Esophagus (tissue), 2 donors: ENCODE measurements at regions not wholly inside any gene's neighbourhood (a gene's known extent, or its start where the extent isn't known, plus 50 kb on each side); places are given as distances from the start of the nearest gene placed in this dataset.

Source experiments
- H3K27ac ChIP-seq, 2 donors: one replicate each; pipeline ENCODE4 v1.5.1; 2013; ENCODE audit warnings: low read depth in 2 of 2, mild to moderate bottlenecking in 2 of 2, inconsistent platforms in 1 of 2, low read length in 1 of 2, moderate library complexity in 1 of 2
- H3K27me3 ChIP-seq, 2 donors: one replicate each; pipeline ENCODE4 v1.6.1; 2013; ENCODE audit warnings: low read length in 2 of 2, control low read depth in 1 of 2, mild to moderate bottlenecking in 1 of 2; ENCODE audit not compliant: insufficient read depth in 2 of 2, control insufficient read depth in 1 of 2
- H3K36me3 ChIP-seq, 2 donors: one replicate each; pipeline ENCODE4 v1.6.1; 2013; ENCODE audit warnings: low read length in 1 of 2; ENCODE audit not compliant: control insufficient read depth in 2 of 2, insufficient read depth in 2 of 2
- H3K4me1 ChIP-seq, 2 donors: one replicate each; pipeline ENCODE4 v1.6.1; 2013; ENCODE audit warnings: low read length in 1 of 2; ENCODE audit not compliant: control insufficient read depth in 2 of 2, insufficient read depth in 2 of 2
- H3K4me3 ChIP-seq, 2 donors: one replicate each; pipeline ENCODE4 v1.5.1; 2013; ENCODE audit warnings: low read length in 2 of 2, mild to moderate bottlenecking in 2 of 2, low read depth in 1 of 2, moderate library complexity in 1 of 2
- H3K9me3 ChIP-seq, 2 donors: one replicate each; pipeline ENCODE4 v1.6.1; 2013; ENCODE audit warnings: mild to moderate bottlenecking in 2 of 2, low read depth in 1 of 2, low read length in 1 of 2, moderate library complexity in 1 of 2; ENCODE audit not compliant: control insufficient read depth in 2 of 2, insufficient read depth in 1 of 2
- WGBS, 2 donors: extraction: QIAGEN DNeasy Blood & Tissue Kit; methylation state at CpG; one replicate each; pipeline ENCODE4 v1.1.7; 2013; 5-methylcytosine and 5-hydroxymethylcytosine counted together
- donor health status: healthy with polysubstance abuse.
- donor health status: Bipolar disorder and iron deficiency.

- H3K27me3 ChIP-seq = peaks cover 0 to 2% of the 10 kb centered on the region in 2 donors
- peaks cover 0 to 7% of the 10 kb centered on the region in 2 donors for H3K4me1 ChIP-seq
- H3K27ac ChIP-seq = peak overlapping the region in 1 of 2 donors; percentile 54
- no peaks in the 10 kb centered on the region for H3K36me3 ChIP-seq
- no peaks in the 10 kb centered on the region for H3K9me3 ChIP-seq
- 40 to 58% methylated on average over 14 of the region's 14 CpGs for WGBS, 2 donors
- H3K4me3 ChIP-seq = no peak overlapping the region
Observed at GRCh38 chr1:22296701-22297591, 154.0 kb upstream of the WNT4 start.

GRCh38 chr1:22297999-22298398, 153.7 kb upstream of the ZBTB40 start:
- H3K36me3 ChIP-seq = no peaks in the 10 kb centered on the region
- no peaks in the 10 kb centered on the region for H3K9me3 ChIP-seq
- no peak overlapping the region for H3K4me3 ChIP-seq
- H3K27me3 ChIP-seq = peaks cover 0 to 2% of the 10 kb centered on the region in 2 donors
- peaks cover 0 to 7% of the 10 kb centered on the region in 2 donors for H3K4me1 ChIP-seq
- no peak overlapping the region for H3K27ac ChIP-seq
- 73 to 86% methylated on average over 1 of the region's 1 CpG for WGBS, 2 donors

DNA sequence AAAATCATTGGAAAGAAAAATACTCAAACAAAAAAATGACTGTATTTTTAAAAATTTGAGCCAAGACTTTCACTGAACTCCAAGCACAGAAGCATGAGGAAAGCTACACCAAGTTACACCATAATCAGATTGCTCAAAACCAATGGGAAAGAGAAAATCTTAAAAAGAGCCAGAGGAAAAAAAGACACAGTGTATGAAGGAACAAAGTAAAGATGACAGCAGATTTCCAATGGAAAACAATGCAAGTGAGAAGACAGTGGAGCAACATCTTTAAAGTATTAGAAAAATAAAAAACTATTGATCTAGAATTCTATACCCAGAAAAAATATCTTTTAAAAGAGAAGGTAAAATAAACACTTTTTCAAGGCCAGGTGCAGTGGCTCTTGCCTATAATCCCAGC, 147.8 kb upstream of the ZBTB40 start:
- Histone ChIP-seq H3K9me3 (no peaks in the 10 kb centered on the region), H3K4me1 (no peaks in the 10 kb centered on the region), H3K36me3 (no peaks in the 10 kb centered on the region), H3K27ac (no peak overlapping the region), H3K4me3 (no peak overlapping the region), H3K27me3 (peaks cover 0 to 2% of the 10 kb centered on the region in 2 donors)

- no peak overlapping the region for H3K27ac ChIP-seq
- no peaks in the 10 kb centered on the region for H3K27me3 ChIP-seq
- H3K4me1 ChIP-seq = no peaks in the 10 kb centered on the region
- H3K9me3 ChIP-seq = no peaks in the 10 kb centered on the region
- 89 to 94% methylated on average over 2 of the region's 2 CpGs for WGBS, 2 donors
- H3K36me3 ChIP-seq = no peaks in the 10 kb centered on the region
- no peak overlapping the region for H3K4me3 ChIP-seq
Observed at GRCh38 chr1:22309572-22309971, 142.1 kb upstream of the ZBTB40 start.

GRCh38 chr1:22311461-22311860, 140.2 kb upstream of the ZBTB40 start:
- Histone ChIP-seq H3K27ac (no peak overlapping the region), H3K4me1 (no peaks in the 10 kb centered on the region), H3K4me3 (no peak overlapping the region), H3K9me3 (no peaks in the 10 kb centered on the region), H3K36me3 (no peaks in the 10 kb centered on the region), H3K27me3 (no peaks in the 10 kb centered on the region)
- 88 to 93% methylated on average over 6 of the region's 6 CpGs for WGBS, 2 donors

DNA sequence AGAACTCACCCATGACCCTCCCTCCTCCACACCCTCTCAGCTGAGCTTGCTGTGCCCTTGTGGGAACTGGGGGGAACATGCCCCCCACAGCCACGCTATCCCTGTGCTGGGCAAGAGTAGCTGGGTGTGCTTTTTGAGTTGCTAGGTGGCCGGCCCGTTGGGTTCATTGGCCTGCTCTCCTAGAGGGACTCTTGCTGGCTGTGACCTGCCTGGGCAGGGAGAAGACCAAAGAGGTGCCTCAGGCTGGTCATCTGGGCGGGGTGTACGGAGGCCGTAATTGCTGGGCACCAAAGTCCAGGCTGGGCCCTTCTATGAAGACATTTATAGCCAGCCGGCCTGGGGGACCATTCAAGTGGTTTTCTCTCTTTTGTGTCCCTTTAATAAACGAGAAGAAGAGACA, 138.3 kb upstream of the ZBTB40 start:
- Histone ChIP-seq H3K27me3 (no peaks in the 10 kb centered on the region), H3K36me3 (no peaks in the 10 kb centered on the region), H3K27ac (no peak overlapping the region), H3K4me1 (no peaks in the 10 kb centered on the region), H3K4me3 (no peak overlapping the region), H3K9me3 (no peaks in the 10 kb centered on the region)
- 86 to 88% methylated on average over 8 of the region's 8 CpGs for WGBS, 2 donors

- Histone ChIP-seq H3K36me3 (no peaks in the 10 kb centered on the region), H3K27ac (no peak overlapping the region), H3K9me3 (no peaks in the 10 kb centered on the region), H3K4me3 (no peak overlapping the region), H3K27me3 (no peaks in the 10 kb centered on the region), H3K4me1 (no peaks in the 10 kb centered on the region)
- 90 to 93% methylated on average over 11 of the region's 11 CpGs for WGBS, 2 donors
Observed at GRCh38 chr1:22314706-22315105, 136.9 kb upstream of the ZBTB40 start.

DNA sequence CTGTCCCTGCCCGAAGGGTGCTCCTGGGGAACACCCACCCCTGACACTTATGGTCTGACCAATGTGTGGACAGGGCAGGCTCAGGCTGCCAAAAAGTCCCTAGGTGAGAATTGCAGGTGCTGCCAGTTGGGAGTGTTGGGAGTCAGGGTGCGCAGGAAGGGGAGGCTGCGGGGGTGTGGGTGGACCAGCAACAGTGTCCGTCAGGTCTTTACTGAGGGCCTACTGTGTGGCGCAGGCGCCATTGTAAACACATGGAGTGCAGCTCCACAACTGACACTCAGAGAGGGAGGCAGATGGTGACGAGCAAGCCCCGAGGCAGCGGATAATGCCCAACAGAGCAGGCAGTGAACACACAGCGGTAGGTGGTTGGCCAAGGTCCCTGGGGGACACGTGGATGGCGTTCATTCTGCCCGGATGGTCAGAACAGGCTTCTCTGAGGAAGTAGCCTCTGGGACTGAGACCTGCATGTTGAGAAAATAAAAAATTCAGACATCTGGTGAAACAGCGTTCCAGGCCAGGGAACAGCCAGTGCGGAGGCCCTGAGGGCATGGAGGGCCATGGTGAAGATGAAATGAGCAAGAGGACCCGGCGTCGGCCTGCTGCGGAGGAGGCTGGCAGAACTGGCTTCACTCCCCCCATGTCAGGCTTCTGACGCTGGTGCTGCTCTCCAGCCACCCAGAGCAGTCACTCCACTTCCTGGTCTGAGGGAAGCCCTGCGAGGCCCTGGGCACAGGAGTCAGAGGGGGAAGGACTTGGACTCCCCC, 136.2 kb upstream of the ZBTB40 start:
- 82% methylated on average over 21 of the region's 21 CpGs for WGBS, 2 donors
- H3K9me3 ChIP-seq = no peaks in the 10 kb centered on the region
- H3K27ac ChIP-seq = no peak overlapping the region
- H3K36me3 ChIP-seq = no peaks in the 10 kb centered on the region
- H3K4me3 ChIP-seq = no peak overlapping the region
- H3K4me1 ChIP-seq = no peaks in the 10 kb centered on the region
- H3K27me3 ChIP-seq = no peaks in the 10 kb centered on the region

DNA sequence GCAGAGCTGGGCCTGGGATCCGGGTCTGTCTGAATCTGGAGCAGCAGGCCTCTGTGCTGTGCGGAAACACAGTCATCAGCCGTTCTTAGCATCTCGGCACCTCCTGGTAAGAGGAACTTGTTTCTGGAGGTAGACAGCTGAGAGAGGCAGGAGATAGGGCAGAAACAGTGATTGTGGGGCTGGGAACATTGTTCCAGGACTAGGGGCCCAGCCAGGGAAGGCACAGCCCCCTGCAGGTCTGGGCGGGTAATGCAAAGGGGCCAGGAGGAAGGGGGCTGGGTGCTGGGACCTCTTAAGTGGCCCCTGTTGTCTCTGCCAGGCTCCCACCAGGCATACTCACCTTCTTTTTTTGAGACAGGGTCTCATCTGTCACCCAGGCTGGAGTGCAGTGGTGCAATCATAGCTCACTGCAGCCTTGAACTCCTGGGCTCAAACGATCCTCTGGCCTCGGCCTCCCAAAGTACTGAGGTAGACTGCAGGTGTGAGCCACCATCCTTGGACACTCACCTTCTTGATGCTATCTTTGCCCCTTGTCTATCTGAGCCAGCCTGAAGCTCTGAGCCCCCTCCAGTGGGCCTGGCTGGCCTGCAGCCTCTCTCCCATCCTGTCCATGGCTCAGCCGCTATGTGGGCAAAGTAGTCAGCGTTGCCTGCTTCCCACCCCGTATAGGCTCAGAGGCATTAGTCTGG, 134.3 kb upstream of the ZBTB40 start:
- Histone ChIP-seq H3K9me3 (no peaks in the 10 kb centered on the region), H3K36me3 (no peaks in the 10 kb centered on the region), H3K27ac (no peak overlapping the region), H3K27me3 (no peaks in the 10 kb centered on the region), H3K4me1 (no peaks in the 10 kb centered on the region), H3K4me3 (no peak overlapping the region)
- WGBS, 2 donors = 84 to 86% methylated on average over 10 of the region's 10 CpGs
